GM06990 (cell line): ENCODE measurements at regions not wholly inside any gene's neighbourhood (a gene's known extent, or its start where the extent isn't known, plus 50 kb on each side); places are given as distances from the start of the nearest gene placed in this dataset.
"Not testable (repeated sequence)": the region's sequence is repeated elsewhere in the genome, so short reads cannot be mapped to it uniquely, and the experiment has no call there.

Source experiments
- DNase-seq: peaks from one replicate; pipeline ENCODE4 v3.0.0-alpha.2; 2011; ENCODE audit not compliant: insufficient read length; ENCODE audit errors: extremely low read depth
- H3K27me3 ChIP-seq: replicated peaks from 2 replicates; pipeline ENCODE4 v1.6.0; 2011; ENCODE audit warnings: low read length; ENCODE audit not compliant: control insufficient read depth, insufficient read depth
- H3K36me3 ChIP-seq: 2 replicates; pipeline ENCODE4 v1.5.1; 2011; ENCODE audit warnings: low read length; ENCODE audit not compliant: control insufficient read depth, insufficient read depth
- H3K4me3 ChIP-seq: replicated peaks from 2 replicates; pipeline ENCODE4 v1.5.1; 2011; ENCODE audit warnings: low read depth, mild to moderate bottlenecking, control low read depth, low read length
- TF ChIP-seq, protein P1 (sequence below): IDR thresholded peaks from 2 replicates; pipeline ENCODE4 v1.5.1; 2011; ENCODE audit warnings: low read length, control low read depth, mild to moderate bottlenecking, inconsistent platforms; ENCODE audit not compliant: insufficient read depth, poor library complexity, severe bottlenecking

DNA sequence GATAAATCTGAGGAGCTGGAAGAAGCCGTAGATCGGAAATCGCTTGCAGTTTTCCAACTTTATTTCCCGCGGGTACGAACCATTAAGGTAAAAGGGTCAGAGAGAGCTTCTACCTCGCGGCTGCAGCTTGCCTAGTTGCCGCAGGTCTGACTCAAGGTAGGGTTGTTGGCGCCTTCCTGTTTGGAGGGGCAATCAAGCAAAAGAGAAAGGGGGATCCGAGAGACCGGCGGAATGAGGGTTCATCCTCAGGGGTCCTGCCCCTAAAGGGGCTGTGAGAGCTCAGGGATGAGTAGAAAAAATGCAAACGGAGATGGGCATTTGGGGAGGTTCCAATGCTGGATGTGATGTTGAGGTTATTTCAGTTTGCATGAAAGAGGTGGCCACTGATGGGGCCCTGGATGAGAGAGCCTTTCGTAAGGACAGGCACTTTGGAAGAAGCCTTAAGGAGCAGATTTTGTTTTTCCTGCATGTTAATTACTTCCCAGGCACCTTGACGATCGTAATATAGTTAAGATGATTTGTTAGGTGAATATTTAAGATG, 265.4 kb downstream of the CGGBP1 start:
- DNase-seq = no peak
- Histone ChIP-seq H3K4me3 (no peak overlapping the region), H3K36me3 (no peaks in the 10 kb centered on the region), H3K27me3 (peaks cover 2% of the 10 kb centered on the region)
- TF ChIP-seq, protein P1, sequence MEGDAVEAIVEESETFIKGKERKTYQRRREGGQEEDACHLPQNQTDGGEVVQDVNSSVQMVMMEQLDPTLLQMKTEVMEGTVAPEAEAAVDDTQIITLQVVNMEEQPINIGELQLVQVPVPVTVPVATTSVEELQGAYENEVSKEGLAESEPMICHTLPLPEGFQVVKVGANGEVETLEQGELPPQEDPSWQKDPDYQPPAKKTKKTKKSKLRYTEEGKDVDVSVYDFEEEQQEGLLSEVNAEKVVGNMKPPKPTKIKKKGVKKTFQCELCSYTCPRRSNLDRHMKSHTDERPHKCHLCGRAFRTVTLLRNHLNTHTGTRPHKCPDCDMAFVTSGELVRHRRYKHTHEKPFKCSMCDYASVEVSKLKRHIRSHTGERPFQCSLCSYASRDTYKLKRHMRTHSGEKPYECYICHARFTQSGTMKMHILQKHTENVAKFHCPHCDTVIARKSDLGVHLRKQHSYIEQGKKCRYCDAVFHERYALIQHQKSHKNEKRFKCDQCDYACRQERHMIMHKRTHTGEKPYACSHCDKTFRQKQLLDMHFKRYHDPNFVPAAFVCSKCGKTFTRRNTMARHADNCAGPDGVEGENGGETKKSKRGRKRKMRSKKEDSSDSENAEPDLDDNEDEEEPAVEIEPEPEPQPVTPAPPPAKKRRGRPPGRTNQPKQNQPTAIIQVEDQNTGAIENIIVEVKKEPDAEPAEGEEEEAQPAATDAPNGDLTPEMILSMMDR = no peak

DNA sequence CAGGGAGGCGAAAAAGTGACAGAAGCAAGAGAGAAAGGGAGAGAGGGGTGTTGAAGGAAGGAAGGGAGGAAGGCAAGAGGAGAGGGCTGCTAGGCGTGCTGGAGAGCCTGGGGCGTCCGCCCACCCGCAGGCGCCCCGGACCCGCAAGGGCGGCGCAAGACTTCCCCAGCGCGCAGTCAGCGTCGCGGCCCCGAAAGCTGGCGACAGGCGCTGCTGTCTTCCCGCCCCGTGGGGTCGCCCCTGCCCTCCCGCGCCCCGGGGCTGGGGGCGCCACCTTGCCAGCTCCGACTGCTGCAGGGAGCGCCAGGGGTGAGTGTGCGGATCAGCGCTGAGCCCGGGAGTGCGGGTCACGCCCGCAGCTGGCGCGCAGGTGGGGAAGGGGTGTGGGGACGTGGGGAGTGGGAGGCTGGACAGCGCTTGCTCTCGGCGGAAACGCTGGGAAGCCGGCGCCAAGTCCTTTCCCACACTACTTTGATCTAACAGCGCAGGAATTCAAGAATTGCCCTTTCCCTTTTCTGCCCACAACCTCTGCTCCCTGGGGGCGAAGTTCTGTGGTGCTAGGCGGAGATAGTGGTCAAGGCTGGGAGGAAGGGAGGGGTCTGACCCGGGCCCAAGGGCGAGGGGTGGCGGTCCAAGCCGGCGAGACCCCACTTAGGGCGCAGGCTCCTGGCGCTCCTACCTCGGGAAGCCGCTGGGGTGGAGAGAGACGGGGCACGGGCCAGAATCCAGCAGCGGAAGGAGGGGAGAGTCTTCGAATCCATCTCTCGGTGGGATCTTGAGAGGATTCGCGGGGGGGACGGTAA, 266.1 kb downstream of the CGGBP1 start, which contains the start of gene HTR1F:
HTR1F (plus strand) TSS at position 173 of the 803 bp plus-strand sequence.
- H3K27me3 ChIP-seq = peaks cover 2% of the 10 kb centered on the region
- H3K4me3 ChIP-seq = no peak within 1 kb of the TSS
- no peak for DNase-seq
- H3K36me3 ChIP-seq = no peaks in the 10 kb centered on the region
- TF ChIP-seq, protein P1 = no peak

DNA sequence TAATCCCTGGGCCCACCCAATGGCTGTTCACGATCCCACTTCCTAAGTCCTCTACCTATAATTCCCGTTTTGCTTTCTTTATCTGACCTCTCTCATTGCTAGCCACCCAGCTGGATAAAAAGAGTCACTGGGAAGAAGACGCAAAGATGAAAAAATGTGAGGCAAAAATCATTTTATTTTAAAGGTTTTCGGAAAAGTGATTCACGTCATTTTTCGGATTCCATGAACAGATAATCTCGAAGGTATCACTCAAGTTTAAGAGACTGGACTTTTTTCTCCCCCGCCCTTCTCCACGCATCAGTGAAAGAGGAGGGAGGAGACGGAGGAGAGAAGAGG, 266.6 kb downstream of the CGGBP1 start:
- Histone ChIP-seq H3K4me3 (no peak overlapping the region), H3K36me3 (no peaks in the 10 kb centered on the region), H3K27me3 (peaks cover 2% of the 10 kb centered on the region)
- TF ChIP-seq, protein P1 = no peak
- DNase-seq = no peak

DNA sequence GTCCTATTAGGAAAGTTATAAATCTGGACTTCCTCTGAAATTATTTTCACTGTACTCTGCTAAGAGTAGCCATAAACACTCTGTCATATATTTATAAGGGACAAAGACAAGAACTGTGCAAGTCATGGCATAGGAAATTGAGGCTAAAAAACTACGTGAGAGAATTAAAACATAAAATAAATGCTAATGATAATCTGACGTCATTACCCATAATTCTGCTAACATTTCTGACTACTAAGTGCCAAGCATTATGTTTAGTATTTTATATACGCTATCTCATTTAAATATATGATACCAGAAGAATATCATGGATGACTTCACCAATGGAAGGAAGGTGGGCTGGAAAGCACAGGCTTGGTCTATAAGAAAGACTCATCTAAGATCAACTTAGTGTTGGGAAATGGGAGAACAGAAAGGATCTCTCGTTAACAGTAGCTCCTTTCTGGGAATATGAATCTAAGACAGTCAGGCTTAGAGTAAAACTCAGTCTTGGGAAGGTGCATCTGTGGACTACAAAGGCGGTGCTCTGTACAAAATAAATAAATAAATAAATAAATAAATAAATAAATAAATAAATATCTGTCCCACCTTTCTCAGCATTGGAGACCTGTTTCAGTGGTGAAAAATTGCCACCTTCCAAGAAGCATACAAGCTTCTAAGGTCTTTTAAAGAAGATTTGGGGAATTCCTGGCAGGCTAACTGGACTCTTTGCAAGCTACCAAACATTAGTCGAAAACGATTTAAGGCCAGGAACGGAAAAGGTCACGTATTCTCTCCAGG, 267.4 kb downstream of the CGGBP1 start:
- no peak for DNase-seq
- no peak overlapping the region for H3K4me3 ChIP-seq
- TF ChIP-seq, protein P1 = no peak
- peaks cover 2% of the 10 kb centered on the region for H3K27me3 ChIP-seq
- H3K36me3 ChIP-seq = no peaks in the 10 kb centered on the region

DNA sequence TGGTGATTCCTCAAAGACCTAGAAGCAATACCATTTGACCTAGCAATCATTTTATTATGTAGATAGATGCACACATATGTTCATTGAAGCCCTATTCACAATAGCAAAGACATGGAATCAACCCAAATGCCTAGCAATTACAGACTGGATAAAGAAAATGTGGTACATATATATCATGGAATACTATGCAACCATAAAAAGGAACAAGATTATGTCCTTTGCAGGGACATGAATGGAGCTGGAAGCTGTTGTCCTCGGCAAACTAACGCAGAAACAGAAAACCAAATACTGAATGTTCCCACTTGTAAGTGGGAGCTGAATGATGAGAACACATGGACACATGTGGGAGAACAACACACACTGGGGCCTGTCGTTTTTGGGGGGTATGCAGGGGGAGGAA, 269.8 kb downstream of the CGGBP1 start:
- H3K4me3 ChIP-seq, DNase-seq, H3K27me3 ChIP-seq, H3K36me3 ChIP-seq: not testable (repeated sequence)

DNA sequence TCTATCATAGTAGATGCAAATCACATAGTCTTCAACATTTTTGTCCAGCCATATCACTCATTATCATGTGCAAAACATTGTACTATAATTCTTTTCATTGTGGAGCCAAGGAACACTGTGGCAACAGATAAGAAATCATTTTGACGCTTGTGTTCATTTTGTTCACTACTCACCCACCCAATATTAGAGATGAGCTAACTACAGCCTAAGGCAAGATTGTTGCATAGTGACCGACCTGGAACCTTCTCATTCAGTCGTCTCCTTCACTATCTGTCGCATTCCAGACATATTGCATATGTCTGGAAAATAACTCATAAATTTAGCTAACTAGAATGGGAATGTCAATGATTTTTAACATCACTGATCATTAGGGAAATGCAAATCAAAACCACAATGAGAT, 270.3 kb downstream of the CGGBP1 start:
- no peak overlapping the region for H3K4me3 ChIP-seq
- H3K36me3 ChIP-seq = no peaks in the 10 kb centered on the region
- DNase-seq = no peak
- H3K27me3 ChIP-seq = no peaks in the 10 kb centered on the region; the same call in none of the 2 replicates
- TF ChIP-seq, protein P1 = no peak
